ENCODE measurements at regions not wholly inside any gene's neighbourhood (a gene's known extent, or its start where the extent isn't known, plus 50 kb on each side); places are given as distances from the start of the nearest gene placed in this dataset.

DNA sequence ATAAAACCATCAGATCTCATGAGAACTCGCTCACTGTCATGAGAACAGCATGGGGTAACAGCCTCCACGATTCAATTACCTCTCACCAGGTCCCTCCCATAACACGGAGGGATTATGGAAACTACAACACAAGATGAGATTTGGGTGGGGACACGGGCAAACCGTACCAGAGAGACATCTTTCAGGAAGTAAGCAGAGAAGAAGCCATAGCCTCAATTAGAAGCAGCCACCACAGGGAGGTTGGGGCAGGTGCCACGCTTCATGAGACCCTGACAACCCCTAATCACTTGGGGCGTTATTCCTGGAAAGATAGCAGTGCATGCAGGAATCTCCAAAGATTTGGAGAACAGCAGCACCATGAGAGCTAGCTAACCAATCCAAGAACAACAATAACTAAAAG lies 52.9 kb upstream of the SIRPG start:
- DNase-seq, result no peak

DNA sequence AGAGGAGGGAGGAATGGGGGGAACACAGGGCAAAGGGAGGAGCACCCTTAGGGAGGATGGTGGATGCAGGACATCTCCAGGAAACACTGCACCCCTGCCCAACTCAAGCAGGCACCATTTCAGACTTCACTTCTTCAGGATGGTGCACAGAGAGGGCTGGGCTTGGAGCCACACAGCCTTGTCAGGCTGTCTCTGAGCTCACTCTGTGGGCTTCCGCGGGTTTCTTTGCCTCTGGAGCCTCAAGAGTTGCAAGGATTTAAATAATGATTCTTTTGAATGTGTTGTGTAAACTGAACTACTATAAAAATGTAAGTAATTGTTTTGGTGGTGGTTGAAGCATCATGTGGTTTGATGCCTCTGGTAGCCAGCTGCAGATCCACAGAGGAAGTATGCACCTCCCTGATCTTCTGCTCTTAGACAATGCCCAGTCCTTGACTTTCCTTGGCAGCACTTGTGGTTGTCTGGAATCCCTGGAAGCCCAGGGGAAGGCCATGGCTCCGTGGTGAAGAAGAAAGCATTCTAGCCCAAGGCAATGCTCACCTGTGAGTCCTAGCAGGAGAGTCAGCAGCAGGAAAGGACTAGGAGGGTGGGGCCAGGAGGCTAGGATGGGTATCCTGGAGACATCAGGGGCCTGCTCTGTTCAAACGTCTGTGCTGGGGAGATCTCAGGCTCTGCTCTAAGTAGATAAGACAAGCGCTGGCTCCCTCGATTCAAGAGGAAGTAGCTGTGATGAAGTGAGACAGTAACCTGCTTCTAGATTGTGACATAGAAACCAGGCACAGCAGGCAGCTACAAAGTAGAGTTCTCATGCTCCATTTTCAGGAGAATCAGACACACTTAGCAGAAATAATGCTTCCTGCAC lies 50.2 kb upstream of the SIRPG start:
- no peak for DNase-seq

Measured in NCI-H1092 treated with DMSO at 0.1 percent for 48 hours (cell line).